ENCODE measurements at regions not wholly inside any gene's neighbourhood (a gene's known extent, or its start where the extent isn't known, plus 50 kb on each side); places are given as distances from the start of the nearest gene placed in this dataset.

- no peak for TF ChIP-seq CTCF (IDR thresholded peaks at IDR 0.05; ENCODE audit: low read depth, low read length)
- no peak overlapping the region for H3K4me3 ChIP-seq (ENCODE audit: low read depth, low read length)
- in situ Hi-C loops (cut with HindIII; ENCODE audit: low sequenced_read_pairs) = no loop called here
- DNase-seq (ENCODE audit: low read depth, low spot score) = no peak
Measured at GRCh38 chr20:11329271-11329670, 588.4 kb upstream of the BTBD3 start.

GRCh38 chr20:11331096-11331495, 586.6 kb upstream of the BTBD3 start:
- in situ Hi-C loops (cut with HindIII; ENCODE audit: low sequenced_read_pairs) = no loop called here
- no peak for TF ChIP-seq CTCF (IDR thresholded peaks at IDR 0.05; ENCODE audit: low read depth, low read length)
- no peak for DNase-seq (ENCODE audit: low read depth, low spot score)
- no peak overlapping the region for H3K4me3 ChIP-seq (ENCODE audit: low read depth, low read length)

- in situ Hi-C loops (cut with HindIII; ENCODE audit: low sequenced_read_pairs) = no loop called here
- no peak overlapping the region for H3K4me3 ChIP-seq (ENCODE audit: low read depth, low read length)
Measured at GRCh38 chr20:11332381-11332780, 585.3 kb upstream of the BTBD3 start.

GRCh38 chr20:11333634-11334033, 584.1 kb upstream of the BTBD3 start:
- in situ Hi-C loops (cut with HindIII; ENCODE audit: low sequenced_read_pairs) = no loop called here
- no peak overlapping the region for H3K4me3 ChIP-seq (ENCODE audit: low read depth, low read length)
- no peak for DNase-seq (ENCODE audit: low read depth, low spot score)
- no peak for TF ChIP-seq CTCF (IDR thresholded peaks at IDR 0.05; ENCODE audit: low read depth, low read length)

More at GRCh38 chr20:11332381-11332780, 585.3 kb upstream of the BTBD3 start:
- no peak for TF ChIP-seq CTCF (IDR thresholded peaks at IDR 0.05; ENCODE audit: low read depth, low read length)
- DNase-seq (ENCODE audit: low read depth, low spot score) = no peak

- TF ChIP-seq CTCF (IDR thresholded peaks at IDR 0.05; ENCODE audit: low read depth, low read length) = no peak
- in situ Hi-C loops (cut with HindIII; ENCODE audit: low sequenced_read_pairs) = no loop called here
- peak; percentile 46 for DNase-seq (ENCODE audit: low read depth, low spot score)
- H3K4me3 ChIP-seq (ENCODE audit: low read depth, low read length) = no peak overlapping the region
Measured at GRCh38 chr20:11337361-11338130, 580.1 kb upstream of the BTBD3 start.

- in situ Hi-C loops (cut with HindIII; ENCODE audit: low sequenced_read_pairs) = no loop called here
- TF ChIP-seq CTCF (IDR thresholded peaks at IDR 0.05; ENCODE audit: low read depth, low read length) = no peak
- H3K4me3 ChIP-seq (ENCODE audit: low read depth, low read length) = no peak overlapping the region
- DNase-seq (ENCODE audit: low read depth, low spot score) = no peak
Measured at GRCh38 chr20:11338496-11339306, 579.0 kb upstream of the BTBD3 start.

Measured in astrocyte of the spinal cord (primary cell).